ENCODE measurements at regions not wholly inside any gene's neighbourhood (a gene's known extent, or its start where the extent isn't known, plus 50 kb on each side); places are given as distances from the start of the nearest gene placed in this dataset.

DNA sequence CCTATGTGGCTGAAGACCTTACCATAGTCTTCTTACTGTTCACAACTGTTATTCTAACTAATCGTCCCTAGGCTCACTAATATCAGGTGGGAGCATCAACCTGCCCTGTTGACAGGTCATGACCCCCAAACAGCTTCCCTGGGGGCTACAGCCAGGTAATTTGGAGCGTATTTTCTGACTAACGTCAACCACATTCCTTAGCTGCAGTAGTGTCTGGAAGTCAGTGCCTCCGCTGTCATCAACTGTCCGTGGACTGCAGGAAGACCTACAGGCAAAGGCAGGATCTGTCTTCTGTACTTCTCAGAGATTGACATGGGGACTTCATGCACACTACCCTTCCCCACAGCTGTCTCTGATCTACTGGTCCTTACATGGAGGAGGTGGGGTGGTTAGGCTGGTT lies 456.9 kb downstream of the BCL11A start:
- no peak for DNase-seq (ENCODE audit: low spot score)

DNA sequence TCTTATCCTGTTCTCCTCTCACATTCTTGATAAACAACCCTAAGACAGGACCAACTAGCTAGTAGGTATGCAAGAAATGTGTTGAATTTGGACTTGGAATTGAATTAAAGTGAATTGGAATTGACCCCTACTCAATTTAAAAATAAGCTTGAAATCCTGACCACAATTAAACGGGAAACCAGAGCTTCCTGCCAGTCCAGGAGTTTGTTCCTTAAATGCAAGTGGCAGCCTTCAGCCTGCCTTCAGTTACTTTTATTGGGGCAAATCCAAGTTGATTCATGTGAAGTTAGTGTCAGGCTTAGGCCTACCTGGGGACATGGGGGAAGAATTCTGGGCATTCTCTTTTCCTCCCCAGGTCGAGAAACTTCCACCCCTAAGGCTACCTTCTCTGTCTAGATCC lies 457.6 kb downstream of the BCL11A start:
- DNase-seq (ENCODE audit: low spot score): no peak

DNA sequence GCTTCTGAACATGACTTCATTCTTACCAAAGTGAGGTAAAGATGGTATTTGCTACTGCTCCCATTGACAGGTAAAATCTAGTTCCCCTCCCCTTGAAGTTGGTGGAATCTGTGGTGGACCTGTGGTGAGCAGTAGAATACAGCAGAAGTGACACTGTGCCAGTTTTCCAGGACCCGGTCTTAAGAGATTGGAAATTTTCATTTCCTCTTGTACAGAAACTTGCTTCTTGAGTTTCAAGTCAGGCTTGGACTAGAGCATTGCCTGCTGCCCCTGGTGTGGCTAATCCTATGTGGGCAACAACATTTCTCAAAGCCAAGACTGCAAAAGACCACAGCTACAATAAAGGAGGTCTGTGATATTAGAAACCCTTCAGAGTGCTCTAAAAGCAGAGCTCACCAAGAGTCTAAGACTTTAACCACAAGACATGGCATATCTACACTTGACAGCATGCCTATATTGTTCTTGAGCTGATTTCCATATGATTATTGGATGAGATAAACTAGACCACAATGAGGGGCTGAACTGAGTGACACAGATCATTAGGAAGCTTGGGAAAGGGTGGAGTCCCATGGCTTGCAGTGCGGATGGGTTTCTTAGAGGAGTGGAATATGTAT lies 458.1 kb downstream of the BCL11A start:
- DNase-seq (ENCODE audit: low spot score): no peak

DNA sequence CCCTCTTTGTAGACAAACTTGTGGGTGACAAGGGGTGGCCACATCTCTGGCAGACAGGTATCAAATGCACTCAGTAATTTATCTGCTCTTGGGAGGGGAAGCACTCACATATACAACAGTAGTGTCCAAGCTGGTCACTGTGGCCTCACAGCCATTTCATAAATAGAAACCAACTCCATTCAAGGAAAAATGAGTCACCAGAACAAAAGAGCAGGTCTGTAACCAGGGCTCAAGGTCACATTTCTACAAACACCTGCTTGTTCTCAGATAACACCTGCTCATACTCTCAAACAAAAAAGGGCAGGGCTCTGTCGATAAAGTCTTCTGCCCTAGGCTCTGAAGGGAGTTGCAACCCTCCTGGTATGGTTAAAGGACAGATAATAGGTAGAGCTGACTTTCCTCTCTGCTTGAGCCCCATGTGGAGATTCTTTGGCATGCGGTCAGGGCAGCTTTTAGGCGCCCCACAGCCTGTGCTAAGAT lies 459.0 kb downstream of the BCL11A start:
- DNase-seq (ENCODE audit: low spot score): no peak

DNA sequence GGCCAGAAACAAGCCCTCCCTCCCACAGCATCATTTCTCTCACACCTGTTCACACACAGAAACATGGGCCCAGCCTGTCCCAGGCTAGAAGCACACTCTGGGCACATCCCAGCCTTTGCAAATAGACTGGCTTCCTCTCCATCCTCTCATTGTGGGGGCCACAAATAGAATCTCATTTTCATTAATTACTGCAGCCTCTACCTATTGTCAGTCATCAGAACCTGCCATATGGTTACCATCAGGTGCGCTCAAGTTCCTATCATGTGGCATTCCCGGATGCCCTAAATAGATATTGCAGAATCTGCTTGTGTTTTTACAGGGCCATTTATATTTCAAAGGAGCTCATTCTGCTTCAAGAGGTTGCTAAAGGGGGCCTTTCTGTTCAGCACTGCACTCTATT lies 460.7 kb downstream of the BCL11A start:
- no peak for DNase-seq (ENCODE audit: low spot score)

DNA sequence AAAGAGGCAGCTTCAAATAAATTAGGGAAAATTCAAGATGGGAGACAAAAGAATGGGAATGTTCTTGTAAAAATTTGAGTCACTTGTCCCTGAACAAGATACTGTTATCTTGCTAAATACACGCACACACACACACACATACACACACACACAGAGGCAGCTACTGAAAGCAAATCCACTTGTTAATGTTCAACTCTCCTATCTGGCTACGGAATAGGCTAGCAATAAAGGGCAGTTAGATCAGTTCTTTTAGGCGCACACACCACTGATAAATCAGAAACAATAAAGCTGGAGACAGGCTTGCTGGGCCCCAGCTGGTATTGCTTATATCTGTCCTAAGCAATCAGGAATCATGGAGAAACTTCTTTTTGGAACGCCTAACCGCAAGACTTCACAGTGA lies 461.6 kb downstream of the BCL11A start:
- no peak for DNase-seq (ENCODE audit: low spot score)

DNA sequence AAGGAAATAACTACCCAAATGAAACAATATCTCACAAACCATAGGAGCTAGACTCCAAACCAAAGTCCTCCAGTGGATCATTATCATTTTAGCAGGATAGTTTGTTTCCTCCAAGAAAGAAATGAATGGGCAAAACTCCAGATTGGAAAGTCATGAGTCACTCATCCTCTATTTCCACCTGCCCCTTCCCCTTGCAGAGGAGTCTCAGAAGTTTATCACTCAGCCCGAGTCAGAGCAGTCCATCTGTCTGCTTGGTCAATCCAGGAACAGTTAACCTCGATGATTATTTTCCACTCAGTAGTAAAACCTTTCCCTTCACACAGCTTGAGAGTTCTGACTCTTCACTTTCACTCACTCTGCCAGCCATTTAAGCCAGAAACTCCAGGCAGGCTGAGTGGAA lies 462.2 kb downstream of the BCL11A start:
- no peak for DNase-seq (ENCODE audit: low spot score)

DNA sequence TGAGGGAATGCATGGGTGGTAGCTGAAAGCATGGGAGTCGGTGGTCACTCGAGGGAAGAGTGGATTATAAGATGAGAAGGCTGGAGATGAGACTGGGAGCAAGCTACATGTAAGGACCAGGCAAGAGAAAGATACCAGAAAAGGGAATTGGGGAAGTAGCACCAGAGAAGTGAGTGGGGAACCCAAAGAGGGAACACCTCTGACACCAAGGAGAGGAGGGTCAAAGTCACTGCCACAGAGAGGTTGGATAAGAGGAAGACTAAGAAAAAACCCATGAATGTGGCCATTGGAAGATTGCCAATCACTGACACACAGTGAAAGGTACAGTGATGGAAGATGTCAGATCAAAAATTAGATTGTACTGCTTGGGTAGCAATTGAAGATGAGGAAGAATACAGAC lies 473.9 kb downstream of the BCL11A start:
- DNase-seq (ENCODE audit: low spot score): no peak

DNA sequence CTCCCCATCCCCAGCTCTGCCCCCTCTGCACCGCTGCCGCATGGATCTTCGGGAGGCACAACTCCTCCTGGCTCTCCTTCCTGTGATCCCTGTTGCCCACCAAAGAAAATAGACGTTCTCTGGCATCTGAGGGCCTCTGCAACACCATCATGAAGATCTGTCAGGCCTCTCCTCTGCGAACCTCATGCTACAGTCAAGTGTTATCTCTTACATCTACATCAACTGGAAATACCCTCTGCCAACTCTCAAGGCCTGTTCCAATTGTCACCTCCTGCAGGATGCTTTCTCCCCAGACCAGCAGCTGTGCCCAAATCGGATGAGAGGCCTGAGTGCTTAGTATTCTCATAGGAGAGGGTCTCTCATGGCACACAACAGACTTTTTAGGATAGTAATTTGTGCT lies 478.4 kb downstream of the BCL11A start:
- no peak for DNase-seq (ENCODE audit: low spot score)

DNA sequence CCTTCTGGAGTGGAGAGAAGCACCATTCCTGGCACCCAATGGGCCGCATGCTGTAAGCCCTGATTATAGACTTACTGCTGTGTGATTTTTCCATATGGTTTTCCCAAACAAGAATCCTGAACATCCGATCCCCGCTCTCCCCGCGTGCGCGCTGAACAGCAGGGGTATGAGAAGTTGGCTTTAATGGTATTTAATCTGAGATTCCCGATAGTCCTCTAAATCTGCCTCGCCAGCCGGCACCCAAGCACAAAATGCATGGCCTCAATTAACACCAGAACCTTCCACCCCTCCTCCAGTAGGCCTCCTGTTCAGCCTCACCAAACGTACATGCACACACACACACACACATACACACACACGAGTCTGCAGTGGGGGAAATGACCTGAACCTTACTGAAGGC lies 480.3 kb downstream of the BCL11A start:
- DNase-seq (ENCODE audit: low spot score): no peak

DNA sequence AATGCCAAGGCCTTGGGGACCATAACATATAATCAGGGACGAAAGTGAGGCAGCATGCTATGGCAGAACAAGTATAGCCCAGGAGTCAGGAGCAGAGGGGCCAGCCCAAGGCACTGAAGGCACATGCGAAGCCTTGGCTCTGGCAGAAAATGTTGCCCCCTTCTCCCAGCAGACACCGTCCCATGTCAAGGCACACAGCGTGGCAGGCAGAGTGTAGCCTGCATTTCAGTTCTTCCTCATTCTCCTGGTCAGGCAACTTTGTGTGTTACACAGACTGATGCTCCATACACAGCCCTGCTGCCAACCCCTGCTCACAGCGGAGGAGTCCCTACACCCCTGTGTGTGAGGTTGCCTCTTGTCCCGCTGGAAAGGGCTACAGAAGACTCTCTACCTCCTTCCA lies 480.8 kb downstream of the BCL11A start:
- no peak for DNase-seq (ENCODE audit: low spot score)

DNA sequence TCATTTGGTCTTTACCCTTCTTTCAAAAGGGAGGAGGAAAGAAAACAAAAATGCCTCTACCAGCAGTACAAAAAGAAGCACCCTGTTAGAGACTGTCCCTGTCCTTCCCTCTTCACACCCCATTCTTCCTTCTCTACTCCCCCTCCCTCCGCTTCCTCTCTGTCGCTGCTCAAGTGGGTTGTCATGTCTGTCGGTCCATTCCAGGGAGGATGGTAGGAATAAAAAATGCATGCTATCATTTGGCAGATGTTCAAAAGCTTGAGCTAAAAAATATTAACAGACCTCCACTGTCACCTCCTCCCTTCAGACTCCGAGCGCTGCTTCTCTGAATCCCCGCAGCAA lies 482.0 kb downstream of the BCL11A start:
- no peak for DNase-seq (ENCODE audit: low spot score)

DNA sequence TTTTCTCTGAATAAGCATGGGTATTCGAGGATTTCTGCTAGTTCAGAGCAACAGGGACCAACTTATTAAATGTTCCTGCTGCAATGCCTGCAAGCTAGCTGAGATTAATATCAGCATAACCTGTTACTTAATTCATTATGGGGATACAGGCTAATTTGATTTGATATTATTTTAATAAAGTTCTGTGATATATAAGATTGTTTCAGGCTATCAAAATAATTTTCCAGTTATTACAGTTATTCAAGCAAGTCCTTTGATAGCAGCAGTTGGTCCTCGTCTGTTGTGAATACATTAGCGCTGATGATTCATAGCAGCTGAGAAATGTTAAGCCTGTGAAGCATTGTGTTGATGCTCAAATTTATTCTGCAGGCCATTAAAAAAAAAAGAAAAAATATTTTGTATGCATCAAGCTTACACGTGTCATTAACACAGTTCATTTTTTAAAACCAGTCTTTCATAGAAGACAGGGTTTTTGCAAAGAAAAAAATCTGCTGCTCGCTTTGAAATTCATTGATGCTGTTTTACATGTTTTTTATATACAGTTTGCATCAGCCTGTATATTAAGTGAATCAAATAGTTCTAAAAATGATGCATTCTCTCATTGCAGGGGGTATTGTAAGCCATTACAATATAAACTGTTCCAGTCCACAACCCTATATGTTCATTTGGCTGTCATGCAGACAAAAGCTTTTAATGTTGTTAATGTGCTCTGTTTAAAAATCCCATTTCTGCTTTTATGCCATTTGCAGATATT lies 482.5 kb downstream of the BCL11A start:
- no peak for DNase-seq (ENCODE audit: low spot score)

DNA sequence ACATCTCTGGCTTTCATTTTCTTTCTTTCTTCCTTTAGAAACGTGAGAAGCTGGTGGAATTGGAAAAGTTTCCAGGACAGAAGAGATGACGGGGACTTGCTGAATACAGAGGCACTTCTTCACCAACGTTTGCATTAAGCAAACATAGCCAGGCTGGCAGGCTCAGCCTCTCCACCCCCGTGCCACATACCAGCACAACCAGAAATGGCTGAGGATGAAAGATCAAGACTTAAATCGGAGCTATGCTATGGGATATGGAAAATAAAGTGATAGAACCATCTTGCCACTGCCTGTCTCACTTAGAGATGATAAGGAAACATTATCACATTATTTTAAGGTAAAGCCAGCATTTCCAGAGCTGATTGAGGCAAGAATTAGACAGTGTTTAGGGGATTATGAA lies 483.3 kb downstream of the BCL11A start:
- no peak for DNase-seq (ENCODE audit: low spot score)

DNA sequence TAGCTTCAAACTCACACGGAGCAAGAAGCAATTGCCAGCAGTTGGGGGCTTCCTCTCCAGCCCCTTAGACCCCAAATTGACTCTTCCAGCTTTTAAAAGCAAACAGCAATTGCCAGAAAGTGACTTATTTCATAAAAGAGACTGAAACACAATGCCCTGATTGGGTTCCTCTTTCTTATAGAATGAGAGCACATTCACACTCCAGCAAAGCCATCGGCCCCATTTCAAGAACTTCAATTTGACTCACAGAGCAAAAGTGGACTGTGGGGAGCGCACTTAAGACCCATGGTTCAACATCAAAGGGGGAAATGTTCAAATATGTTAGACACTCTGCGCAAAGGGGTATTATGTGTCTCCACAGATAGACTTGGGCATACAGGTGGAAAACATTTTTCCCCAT lies 484.7 kb downstream of the BCL11A start:
- DNase-seq (ENCODE audit: low spot score): no peak

DNA sequence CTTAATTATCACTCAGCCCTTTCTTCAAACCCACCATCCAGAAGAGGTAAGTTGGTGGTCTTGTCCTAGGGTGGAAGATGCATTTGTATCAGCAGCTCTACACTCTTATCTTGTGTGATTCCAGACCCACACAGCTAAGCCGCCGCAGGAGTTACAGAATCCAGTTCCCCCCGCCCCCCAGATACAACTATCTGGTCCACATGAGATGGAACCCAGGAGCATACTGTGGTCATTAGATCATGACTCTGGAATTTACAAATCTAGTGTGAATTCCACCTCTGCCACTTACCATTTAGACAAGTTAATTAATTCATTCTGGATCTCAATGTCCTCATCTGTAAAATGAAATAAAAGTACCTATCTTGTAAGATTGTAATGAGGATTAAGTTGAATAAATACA lies 486.4 kb downstream of the BCL11A start:
- DNase-seq (ENCODE audit: low spot score): no peak

DNA sequence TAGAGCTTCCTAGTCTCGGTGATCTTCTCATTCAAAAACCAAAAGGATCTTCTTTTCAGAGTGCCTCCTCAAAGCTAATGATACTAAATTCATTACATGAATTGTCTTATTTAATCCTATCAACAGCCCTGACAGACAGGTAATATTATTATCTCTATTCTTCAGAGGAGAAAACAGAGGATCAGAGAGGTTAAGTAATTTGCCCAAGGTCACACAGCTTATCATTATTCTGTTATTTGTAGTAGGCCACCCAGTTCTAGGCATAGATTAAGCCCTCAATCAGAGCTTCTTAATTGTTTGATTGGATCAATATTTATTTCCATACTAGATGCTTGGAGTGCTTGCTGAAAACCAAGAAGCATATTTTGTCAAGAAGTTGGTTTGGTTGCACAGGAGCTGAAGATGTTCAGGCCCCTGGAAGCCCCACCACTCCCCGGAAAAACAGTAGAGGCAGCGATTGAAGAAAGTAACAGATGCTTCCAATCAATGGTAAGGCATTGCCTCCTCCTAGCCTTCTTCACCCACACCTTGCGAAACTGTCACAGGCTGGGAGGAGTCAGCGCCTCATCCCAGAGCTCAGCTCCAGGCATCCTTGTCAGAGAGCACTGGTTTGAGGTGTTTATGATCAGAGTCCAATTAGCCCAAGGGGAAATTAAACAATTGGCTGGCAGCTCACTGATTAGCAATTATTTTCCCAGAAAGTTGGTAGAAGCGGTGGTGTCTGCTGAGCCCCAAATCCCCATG lies 487.2 kb downstream of the BCL11A start:
- DNase-seq (ENCODE audit: low spot score): no peak

DNA sequence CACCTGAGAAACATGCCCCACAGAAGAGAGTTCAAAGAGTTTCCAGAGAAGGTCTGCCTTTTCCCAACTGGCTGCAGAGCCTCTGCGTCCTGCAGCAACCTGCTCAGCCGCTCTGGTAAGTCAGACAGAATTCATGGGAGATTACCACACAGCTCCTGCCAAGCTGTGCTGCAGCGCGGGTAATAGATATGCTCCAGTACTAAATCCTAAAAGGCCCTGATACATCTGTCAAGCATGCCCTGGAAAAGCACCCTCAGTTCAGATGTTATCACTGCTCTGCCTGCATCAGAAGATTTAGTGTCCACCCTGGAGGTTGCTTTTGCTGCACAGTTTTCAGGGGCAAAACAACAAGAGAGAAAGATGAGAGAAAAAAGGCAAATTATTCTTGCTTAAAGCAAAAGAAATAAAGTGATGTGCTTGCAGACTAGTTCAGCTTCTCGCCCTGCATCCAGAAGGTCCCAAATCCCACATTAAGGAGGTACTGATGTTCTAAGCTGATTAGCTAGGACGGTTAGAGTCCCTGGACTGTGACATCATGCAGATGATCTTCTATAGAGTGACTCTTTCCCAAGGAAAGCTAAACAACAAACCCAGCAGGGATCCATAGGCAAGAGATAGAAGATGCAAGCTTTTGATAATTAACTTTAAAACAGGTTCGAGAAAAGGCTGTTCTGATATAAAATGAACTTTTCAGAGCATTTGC lies 488.6 kb downstream of the BCL11A start:
- DNase-seq (ENCODE audit: low spot score): no peak

DNA sequence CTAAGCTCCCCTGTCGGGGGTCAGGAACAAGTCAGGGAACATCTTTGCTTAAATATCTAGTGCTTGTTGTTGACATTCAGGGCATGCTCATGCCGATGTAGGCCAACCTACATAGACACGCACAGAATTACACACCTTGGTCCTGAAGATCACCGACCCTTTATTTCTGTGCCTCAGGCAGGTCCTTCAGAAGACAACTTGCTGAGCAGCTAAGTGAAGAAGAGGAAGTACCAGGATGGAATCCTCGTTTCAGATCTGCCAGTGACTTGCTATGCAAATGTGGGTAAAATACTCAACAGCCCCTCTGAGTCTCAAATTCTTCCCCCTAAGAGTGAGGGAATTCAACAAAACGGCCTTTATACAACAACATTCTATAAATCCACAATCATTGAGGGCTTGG lies 494.7 kb downstream of the BCL11A start:
- DNase-seq (ENCODE audit: low spot score): no peak

DNA sequence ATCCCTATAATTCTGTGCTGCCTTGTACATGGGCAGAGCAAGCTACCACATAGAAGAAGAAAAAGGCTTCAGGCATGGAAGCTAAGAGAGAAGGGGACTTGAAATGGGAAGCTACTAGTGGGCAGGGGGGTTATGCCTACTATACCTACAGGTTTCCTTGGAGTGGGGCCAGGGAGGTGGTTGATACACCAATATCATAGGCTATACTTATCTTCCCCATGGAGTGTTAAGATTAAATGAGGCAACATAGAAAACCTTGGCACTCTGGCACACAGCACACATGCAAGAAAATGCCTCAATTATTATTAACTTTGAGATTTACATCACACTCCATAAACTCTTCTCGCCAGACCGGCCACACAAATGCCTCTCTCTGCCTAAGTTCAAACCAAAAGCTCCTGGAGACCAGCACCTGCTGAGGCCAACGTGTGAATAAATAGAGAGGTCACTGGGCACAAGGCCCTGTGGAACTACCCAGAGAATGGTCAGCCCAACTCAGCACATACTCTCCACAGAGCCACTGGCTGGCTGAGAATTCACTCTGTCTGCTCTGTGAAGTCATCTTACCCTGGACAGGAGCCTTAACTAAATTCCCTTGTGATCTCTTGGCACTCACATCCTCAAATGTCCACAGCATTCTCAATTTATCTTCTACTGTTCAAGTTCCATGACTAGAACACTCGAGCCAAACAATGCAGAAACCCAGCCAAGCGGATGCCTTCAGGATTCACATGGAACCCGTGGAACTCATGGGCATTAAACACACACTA lies 498.7 kb downstream of the BCL11A start:
- DNase-seq (ENCODE audit: low spot score): no peak

DNA sequence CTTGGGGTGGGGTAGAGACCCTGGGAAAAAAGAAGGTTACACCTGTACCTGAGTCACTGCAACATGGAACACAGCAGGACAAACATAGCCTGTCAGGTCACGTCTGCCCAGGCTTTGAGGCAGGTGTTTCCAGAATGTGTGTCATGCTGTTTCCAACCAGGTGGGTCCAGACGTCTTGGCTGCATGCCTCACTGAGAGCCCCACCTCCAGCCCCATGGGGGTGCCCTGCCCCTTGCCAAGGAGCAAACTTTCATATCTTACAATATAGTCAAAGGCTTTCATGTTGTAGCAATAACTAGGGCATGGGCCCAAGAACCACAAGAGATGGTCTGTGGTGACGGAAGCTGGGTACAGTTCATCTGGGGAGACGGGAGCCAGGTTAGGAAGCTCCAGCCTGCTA lies 499.7 kb downstream of the BCL11A start:
- no peak for DNase-seq (ENCODE audit: low spot score)

DNA sequence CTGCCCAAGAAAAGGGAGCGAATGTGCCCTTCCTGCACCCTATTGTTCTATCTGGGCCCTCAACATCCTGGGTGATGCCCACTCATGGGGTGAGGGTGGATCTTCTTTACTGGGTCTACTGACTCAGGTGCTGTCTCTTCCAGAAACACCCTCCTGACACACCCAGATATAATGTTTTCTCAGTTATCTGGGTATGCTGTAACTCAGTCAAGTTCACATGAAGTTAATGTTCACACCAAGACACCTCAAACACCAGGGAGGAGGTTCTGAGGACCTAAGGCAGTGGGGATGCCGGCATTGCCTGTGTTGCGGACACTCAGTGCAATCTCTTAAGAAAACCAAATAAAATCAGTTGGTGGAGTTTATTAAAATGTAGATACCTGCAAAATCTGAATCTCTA lies 500.9 kb downstream of the BCL11A start:
- no peak for DNase-seq (ENCODE audit: low spot score)

All from AG08395 (cell line).